ENCODE measurements at regions not wholly inside any gene's neighbourhood (a gene's known extent, or its start where the extent isn't known, plus 50 kb on each side); places are given as distances from the start of the nearest gene placed in this dataset.

- TF ChIP-seq POLR2A (IDR thresholded peaks at IDR 0.05): no peak
- no peak for TF ChIP-seq CTCF (IDR thresholded peaks at IDR 0.05)
These were observed 625.2 kb downstream of the IRS1 start for GRCh38 chr2:226174390-226174789.

Measured in testis (tissue), 2 donors.